ENCODE measurements at regions not wholly inside any gene's neighbourhood (a gene's known extent, or its start where the extent isn't known, plus 50 kb on each side); places are given as distances from the start of the nearest gene placed in this dataset.

- TF ChIP-seq, protein P1, sequence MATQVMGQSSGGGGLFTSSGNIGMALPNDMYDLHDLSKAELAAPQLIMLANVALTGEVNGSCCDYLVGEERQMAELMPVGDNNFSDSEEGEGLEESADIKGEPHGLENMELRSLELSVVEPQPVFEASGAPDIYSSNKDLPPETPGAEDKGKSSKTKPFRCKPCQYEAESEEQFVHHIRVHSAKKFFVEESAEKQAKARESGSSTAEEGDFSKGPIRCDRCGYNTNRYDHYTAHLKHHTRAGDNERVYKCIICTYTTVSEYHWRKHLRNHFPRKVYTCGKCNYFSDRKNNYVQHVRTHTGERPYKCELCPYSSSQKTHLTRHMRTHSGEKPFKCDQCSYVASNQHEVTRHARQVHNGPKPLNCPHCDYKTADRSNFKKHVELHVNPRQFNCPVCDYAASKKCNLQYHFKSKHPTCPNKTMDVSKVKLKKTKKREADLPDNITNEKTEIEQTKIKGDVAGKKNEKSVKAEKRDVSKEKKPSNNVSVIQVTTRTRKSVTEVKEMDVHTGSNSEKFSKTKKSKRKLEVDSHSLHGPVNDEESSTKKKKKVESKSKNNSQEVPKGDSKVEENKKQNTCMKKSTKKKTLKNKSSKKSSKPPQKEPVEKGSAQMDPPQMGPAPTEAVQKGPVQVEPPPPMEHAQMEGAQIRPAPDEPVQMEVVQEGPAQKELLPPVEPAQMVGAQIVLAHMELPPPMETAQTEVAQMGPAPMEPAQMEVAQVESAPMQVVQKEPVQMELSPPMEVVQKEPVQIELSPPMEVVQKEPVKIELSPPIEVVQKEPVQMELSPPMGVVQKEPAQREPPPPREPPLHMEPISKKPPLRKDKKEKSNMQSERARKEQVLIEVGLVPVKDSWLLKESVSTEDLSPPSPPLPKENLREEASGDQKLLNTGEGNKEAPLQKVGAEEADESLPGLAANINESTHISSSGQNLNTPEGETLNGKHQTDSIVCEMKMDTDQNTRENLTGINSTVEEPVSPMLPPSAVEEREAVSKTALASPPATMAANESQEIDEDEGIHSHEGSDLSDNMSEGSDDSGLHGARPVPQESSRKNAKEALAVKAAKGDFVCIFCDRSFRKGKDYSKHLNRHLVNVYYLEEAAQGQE (IDR thresholded peaks at IDR 0.05; ENCODE audit: low read depth) = no peak
- no peak for TF ChIP-seq ZBTB7A (IDR thresholded peaks at IDR 0.05; ENCODE audit: low read depth)
- no peak for TF ChIP-seq TCF12 (IDR thresholded peaks at IDR 0.05; ENCODE audit: low read depth)
- no peak for TF ChIP-seq RAD21 (IDR thresholded peaks at IDR 0.05; ENCODE audit: low read depth)
- TF ChIP-seq, protein P2, sequence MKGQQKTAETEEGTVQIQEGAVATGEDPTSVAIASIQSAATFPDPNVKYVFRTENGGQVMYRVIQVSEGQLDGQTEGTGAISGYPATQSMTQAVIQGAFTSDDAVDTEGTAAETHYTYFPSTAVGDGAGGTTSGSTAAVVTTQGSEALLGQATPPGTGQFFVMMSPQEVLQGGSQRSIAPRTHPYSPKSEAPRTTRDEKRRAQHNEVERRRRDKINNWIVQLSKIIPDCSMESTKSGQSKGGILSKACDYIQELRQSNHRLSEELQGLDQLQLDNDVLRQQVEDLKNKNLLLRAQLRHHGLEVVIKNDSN (IDR thresholded peaks at IDR 0.05) = no peak
- TF ChIP-seq NFIC (IDR thresholded peaks at IDR 0.05) = no peak
- no peak for TF ChIP-seq EP300 (IDR thresholded peaks at IDR 0.05; ENCODE audit: borderline replicate concordance)
- TF ChIP-seq MAX (IDR thresholded peaks at IDR 0.05) = no peak
- no peak for TF ChIP-seq EGR1 (IDR thresholded peaks at IDR 0.05)
- TF ChIP-seq TAF1 (IDR thresholded peaks at IDR 0.05; ENCODE audit: low read depth) = no peak
These were observed 163.4 kb upstream of the AFDN start for GRCh38 chr6:167663316-167663715.

DNA sequence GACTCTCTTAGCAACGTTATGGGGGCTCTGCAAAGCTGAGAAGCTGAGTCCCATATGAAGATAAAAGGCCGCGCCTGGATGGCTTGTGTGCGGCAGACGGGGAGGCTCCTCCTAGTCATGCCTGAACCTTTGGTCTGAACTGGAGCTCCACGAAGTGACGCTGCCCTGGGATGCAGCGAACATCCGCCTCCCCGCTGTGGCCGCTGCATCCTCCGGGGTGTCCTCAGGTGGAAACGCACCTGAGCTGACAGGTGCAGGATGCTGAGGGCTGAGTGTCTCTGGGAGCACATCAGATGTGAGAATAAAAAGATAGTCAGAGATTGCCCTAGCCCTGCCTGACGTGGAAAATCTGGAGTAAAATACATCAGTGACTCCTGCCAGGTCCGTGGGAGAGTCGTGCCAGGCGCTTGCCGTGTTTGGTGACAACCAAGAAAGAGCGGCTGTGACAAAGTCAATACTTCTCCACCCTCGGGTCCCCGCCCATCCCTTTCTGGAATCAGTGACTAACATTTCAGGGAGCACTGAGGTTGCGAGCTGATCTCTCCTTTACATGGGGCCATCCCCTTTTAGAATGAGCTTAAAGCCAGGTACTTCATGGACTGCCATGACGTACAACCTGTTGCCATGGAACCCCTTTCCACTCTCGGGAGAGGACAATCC, 162.8 kb upstream of the AFDN start:
- TF ChIP-seq NFIC (IDR thresholded peaks at IDR 0.05) (no peak), ZBTB7A (IDR thresholded peaks at IDR 0.05; ENCODE audit: low read depth) (no peak), TCF12 (IDR thresholded peaks at IDR 0.05; ENCODE audit: low read depth) (no peak), EP300 (IDR thresholded peaks at IDR 0.05; ENCODE audit: borderline replicate concordance) (no peak), EGR1 (IDR thresholded peaks at IDR 0.05) (no peak), CEBPB (IDR thresholded peaks at IDR 0.05) (no peak)
- TF ChIP-seq, protein P2 (IDR thresholded peaks at IDR 0.05) = no peak

GRCh38 chr6:167664678-167665660, 161.7 kb upstream of the AFDN start:
- TF ChIP-seq CEBPB (IDR thresholded peaks at IDR 0.05) (no peak), ZBTB7A (IDR thresholded peaks at IDR 0.05; ENCODE audit: low read depth) (no peak), FOXM1 (IDR thresholded peaks at IDR 0.05; ENCODE audit: borderline replicate concordance, low read depth) (no peak), NFIC (IDR thresholded peaks at IDR 0.05) (no peak)
- TF ChIP-seq, protein P2 (IDR thresholded peaks at IDR 0.05) = no peak

DNA sequence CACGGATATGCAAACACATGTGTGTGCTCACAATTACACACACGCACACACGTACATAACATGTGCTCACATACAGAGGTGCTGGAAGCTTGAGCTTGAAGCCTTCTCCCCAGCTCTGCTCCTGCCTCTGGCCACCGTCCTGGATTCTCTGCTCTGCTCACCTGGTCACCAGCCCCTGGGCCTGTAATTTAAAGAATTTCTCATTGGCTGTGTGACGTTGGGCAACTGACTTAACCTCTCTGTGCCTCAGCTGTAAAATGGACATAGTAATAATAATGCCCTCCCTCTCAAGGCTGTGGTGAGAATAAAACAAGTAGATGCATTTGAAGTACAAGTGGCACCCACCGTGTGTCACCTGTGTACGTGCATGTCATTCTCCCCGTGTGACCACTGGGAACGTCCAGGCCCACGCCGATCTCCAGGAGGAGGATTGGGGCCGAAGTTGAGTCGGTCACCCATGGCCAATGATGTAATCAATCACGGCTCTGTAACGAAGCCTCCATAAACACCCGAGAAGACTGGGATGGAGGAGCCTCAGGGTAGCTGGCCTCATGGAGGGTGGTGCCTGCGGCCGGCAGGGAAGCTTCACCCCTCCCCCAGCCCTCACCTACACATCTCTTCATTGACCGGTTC, 160.9 kb upstream of the AFDN start:
- TF ChIP-seq TEAD4 (IDR thresholded peaks at IDR 0.05) = no peak

- TF ChIP-seq CREB1 (IDR thresholded peaks at IDR 0.05; ENCODE audit: low read depth) (no peak), TAF1 (IDR thresholded peaks at IDR 0.05; ENCODE audit: low read depth) (no peak), MAX (IDR thresholded peaks at IDR 0.05) (no peak), RAD21 (IDR thresholded peaks at IDR 0.05; ENCODE audit: low read depth) (no peak), FOXM1 (IDR thresholded peaks at IDR 0.05; ENCODE audit: borderline replicate concordance, low read depth) (no peak), TEAD4 (IDR thresholded peaks at IDR 0.05) (no peak), EP300 (IDR thresholded peaks at IDR 0.05; ENCODE audit: borderline replicate concordance) (no peak), TCF12 (IDR thresholded peaks at IDR 0.05; ENCODE audit: low read depth) (no peak), ZBTB7A (IDR thresholded peaks at IDR 0.05; ENCODE audit: low read depth) (no peak)
- TF ChIP-seq, protein P1 (IDR thresholded peaks at IDR 0.05; ENCODE audit: low read depth) = no peak
- TF ChIP-seq, protein P2 (IDR thresholded peaks at IDR 0.05) = no peak
These were observed 160.0 kb upstream of the AFDN start for GRCh38 chr6:167666571-167667203.
